ENCODE measurements at regions not wholly inside any gene's neighbourhood (a gene's known extent, or its start where the extent isn't known, plus 50 kb on each side); places are given as distances from the start of the nearest gene placed in this dataset.

DNA sequence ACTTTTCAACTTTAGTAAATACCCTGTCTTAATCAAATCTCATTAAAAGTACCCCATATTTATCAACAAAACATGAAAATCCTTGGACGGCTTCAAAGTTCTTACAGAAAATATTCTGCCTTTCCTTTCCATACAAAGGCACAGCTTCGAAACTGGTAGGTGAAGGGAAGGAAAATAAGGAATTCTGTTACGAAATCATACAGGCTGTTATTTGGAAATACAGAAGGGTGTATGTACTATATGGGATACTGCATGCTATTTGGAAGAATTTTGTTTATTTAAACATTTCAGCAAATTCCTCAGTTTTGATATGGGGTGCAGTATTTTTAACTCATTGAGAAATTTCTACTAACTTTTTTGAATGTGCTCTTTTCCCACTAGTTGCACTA is 138.4 kb upstream of the BTN3A2 start:
- TF ChIP-seq, protein P1, sequence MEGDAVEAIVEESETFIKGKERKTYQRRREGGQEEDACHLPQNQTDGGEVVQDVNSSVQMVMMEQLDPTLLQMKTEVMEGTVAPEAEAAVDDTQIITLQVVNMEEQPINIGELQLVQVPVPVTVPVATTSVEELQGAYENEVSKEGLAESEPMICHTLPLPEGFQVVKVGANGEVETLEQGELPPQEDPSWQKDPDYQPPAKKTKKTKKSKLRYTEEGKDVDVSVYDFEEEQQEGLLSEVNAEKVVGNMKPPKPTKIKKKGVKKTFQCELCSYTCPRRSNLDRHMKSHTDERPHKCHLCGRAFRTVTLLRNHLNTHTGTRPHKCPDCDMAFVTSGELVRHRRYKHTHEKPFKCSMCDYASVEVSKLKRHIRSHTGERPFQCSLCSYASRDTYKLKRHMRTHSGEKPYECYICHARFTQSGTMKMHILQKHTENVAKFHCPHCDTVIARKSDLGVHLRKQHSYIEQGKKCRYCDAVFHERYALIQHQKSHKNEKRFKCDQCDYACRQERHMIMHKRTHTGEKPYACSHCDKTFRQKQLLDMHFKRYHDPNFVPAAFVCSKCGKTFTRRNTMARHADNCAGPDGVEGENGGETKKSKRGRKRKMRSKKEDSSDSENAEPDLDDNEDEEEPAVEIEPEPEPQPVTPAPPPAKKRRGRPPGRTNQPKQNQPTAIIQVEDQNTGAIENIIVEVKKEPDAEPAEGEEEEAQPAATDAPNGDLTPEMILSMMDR (IDR thresholded peaks at IDR 0.05; ENCODE audit: low read depth, low read length), result no peak
- TF ChIP-seq POLR2A (IDR thresholded peaks at IDR 0.05; ENCODE audit: extremely low read depth, insufficient read length), result no peak
